ENCODE measurements at regions not wholly inside any gene's neighbourhood (a gene's known extent, or its start where the extent isn't known, plus 50 kb on each side); places are given as distances from the start of the nearest gene placed in this dataset.

GRCh38 chr3:117367861-117368260, 658.3 kb downstream of the TUSC7 start:
- TF ChIP-seq CTCF (IDR thresholded peaks at IDR 0.05; ENCODE audit: low read depth, low read length), result no peak
- DNase-seq (ENCODE audit: low read depth, low spot score), result no peak
- in situ Hi-C loops (cut with HindIII; ENCODE audit: low sequenced_read_pairs), result no loop called here
- no peak overlapping the region for H3K4me3 ChIP-seq (ENCODE audit: low read depth, low read length)

- no peak for TF ChIP-seq CTCF (IDR thresholded peaks at IDR 0.05; ENCODE audit: low read depth, low read length)
Observed at GRCh38 chr3:117380631-117381030, 671.1 kb downstream of the TUSC7 start.

GRCh38 chr3:117393119-117393518, 683.5 kb downstream of the TUSC7 start:
- in situ Hi-C loops (cut with HindIII; ENCODE audit: low sequenced_read_pairs), result no loop called here
- peak; percentile 58 for DNase-seq (ENCODE audit: low read depth, low spot score)
- H3K4me3 ChIP-seq (ENCODE audit: low read depth, low read length), result no peak overlapping the region
- no peak for TF ChIP-seq CTCF (IDR thresholded peaks at IDR 0.05; ENCODE audit: low read depth, low read length)

More at GRCh38 chr3:117380631-117381030, 671.1 kb downstream of the TUSC7 start:
- in situ Hi-C loops (cut with HindIII; ENCODE audit: low sequenced_read_pairs), result no loop called here
- no peak overlapping the region for H3K4me3 ChIP-seq (ENCODE audit: low read depth, low read length)
- no peak for DNase-seq (ENCODE audit: low read depth, low spot score)

- TF ChIP-seq CTCF (IDR thresholded peaks at IDR 0.05; ENCODE audit: low read depth, low read length), result no peak
- in situ Hi-C loops (cut with HindIII; ENCODE audit: low sequenced_read_pairs), result no loop called here
- DNase-seq (ENCODE audit: low read depth, low spot score), result no peak
- no peak overlapping the region for H3K4me3 ChIP-seq (ENCODE audit: low read depth, low read length)
Observed at GRCh38 chr3:117398141-117398899, 688.7 kb downstream of the TUSC7 start.

GRCh38 chr3:117399311-117400078, 689.9 kb downstream of the TUSC7 start:
- TF ChIP-seq CTCF (IDR thresholded peaks at IDR 0.05; ENCODE audit: low read depth, low read length), result no peak
- peak overlapping the region; percentile 10 for H3K4me3 ChIP-seq (ENCODE audit: low read depth, low read length)
- in situ Hi-C loops (cut with HindIII; ENCODE audit: low sequenced_read_pairs), result no loop called here
- DNase-seq (ENCODE audit: low read depth, low spot score), result peak; percentile 50

GRCh38 chr3:117400303-117400702, 690.7 kb downstream of the TUSC7 start:
- in situ Hi-C loops (cut with HindIII; ENCODE audit: low sequenced_read_pairs), result no loop called here
- no peak for TF ChIP-seq CTCF (IDR thresholded peaks at IDR 0.05; ENCODE audit: low read depth, low read length)
- DNase-seq (ENCODE audit: low read depth, low spot score), result no peak
- no peak overlapping the region for H3K4me3 ChIP-seq (ENCODE audit: low read depth, low read length)

Data from astrocyte of the spinal cord (primary cell).